ENCODE measurements at regions not wholly inside any gene's neighbourhood (a gene's known extent, or its start where the extent isn't known, plus 50 kb on each side); places are given as distances from the start of the nearest gene placed in this dataset.

DNA sequence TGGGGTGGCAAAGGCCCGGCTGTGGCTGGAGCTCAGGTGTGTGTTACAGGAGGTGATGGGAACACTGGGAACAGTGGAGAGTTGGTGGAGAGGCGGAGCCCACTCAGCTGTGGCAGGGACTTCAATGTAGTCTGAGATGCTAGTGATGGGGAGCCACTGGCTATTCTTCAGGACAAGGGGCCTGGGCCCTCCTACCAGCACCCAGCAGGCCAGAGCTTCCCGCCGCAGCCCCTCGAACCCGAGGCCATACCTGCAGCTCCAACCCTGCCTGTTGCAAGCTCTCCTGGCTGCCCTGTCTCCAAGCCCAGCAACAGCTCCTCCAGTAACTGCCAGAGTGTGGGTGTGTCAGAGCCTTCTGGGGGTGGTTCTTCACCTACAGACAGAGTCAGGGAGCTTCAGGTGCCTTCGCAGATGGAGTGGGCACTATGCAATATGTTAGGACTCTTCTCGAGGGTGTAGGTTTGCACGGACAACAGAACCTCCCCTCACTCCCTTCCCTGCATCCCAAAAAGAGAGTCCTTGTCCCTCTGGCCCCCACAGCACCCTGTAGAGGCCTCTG lies 146.2 kb upstream of the MLN start:
- no peak for ATAC-seq
- no peak overlapping the region for H3K4me2 ChIP-seq
- H3K27ac ChIP-seq = no peak overlapping the region
- TF ChIP-seq SMC3 (IDR thresholded peaks at IDR 0.05) (no peak), SREBF2 (IDR thresholded peaks at IDR 0.05) (no peak), POLR2A (IDR thresholded peaks at IDR 0.05; ENCODE audit: low read length) (no peak), TFCP2L1 (CRISPR knock-in tag; IDR thresholded peaks at IDR 0.05) (no peak), RARB (CRISPR knock-in tag; IDR thresholded peaks at IDR 0.05) (no peak), ZC3H11A (IDR thresholded peaks at IDR 0.05) (no peak), HOXB13 (CRISPR knock-in tag; IDR thresholded peaks at IDR 0.05; ENCODE audit: low read depth) (no peak), ESRRA (IDR thresholded peaks at IDR 0.05; ENCODE audit: borderline replicate concordance, low read length) (no peak), CEBPB (IDR thresholded peaks at IDR 0.05) (no peak), HOXA7 (CRISPR knock-in tag; IDR thresholded peaks at IDR 0.05) (no peak), NFE2L2 (conservative IDR thresholded peaks at IDR 0.05; ENCODE audit: low read length) (no peak), HOXB5 (CRISPR knock-in tag; IDR thresholded peaks at IDR 0.05) (no peak), CHD4 (IDR thresholded peaks at IDR 0.05; ENCODE audit: borderline replicate concordance) (no peak), GATA3 (IDR thresholded peaks at IDR 0.05; ENCODE audit: borderline replicate concordance) (no peak), FOSL2 (IDR thresholded peaks at IDR 0.05) (no peak), FOSL2 (CRISPR knock-in tag; IDR thresholded peaks at IDR 0.05) (no peak)
- TF ChIP-seq, protein P1, sequence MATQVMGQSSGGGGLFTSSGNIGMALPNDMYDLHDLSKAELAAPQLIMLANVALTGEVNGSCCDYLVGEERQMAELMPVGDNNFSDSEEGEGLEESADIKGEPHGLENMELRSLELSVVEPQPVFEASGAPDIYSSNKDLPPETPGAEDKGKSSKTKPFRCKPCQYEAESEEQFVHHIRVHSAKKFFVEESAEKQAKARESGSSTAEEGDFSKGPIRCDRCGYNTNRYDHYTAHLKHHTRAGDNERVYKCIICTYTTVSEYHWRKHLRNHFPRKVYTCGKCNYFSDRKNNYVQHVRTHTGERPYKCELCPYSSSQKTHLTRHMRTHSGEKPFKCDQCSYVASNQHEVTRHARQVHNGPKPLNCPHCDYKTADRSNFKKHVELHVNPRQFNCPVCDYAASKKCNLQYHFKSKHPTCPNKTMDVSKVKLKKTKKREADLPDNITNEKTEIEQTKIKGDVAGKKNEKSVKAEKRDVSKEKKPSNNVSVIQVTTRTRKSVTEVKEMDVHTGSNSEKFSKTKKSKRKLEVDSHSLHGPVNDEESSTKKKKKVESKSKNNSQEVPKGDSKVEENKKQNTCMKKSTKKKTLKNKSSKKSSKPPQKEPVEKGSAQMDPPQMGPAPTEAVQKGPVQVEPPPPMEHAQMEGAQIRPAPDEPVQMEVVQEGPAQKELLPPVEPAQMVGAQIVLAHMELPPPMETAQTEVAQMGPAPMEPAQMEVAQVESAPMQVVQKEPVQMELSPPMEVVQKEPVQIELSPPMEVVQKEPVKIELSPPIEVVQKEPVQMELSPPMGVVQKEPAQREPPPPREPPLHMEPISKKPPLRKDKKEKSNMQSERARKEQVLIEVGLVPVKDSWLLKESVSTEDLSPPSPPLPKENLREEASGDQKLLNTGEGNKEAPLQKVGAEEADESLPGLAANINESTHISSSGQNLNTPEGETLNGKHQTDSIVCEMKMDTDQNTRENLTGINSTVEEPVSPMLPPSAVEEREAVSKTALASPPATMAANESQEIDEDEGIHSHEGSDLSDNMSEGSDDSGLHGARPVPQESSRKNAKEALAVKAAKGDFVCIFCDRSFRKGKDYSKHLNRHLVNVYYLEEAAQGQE (IDR thresholded peaks at IDR 0.05) = no peak
- TF ChIP-seq, protein P2, sequence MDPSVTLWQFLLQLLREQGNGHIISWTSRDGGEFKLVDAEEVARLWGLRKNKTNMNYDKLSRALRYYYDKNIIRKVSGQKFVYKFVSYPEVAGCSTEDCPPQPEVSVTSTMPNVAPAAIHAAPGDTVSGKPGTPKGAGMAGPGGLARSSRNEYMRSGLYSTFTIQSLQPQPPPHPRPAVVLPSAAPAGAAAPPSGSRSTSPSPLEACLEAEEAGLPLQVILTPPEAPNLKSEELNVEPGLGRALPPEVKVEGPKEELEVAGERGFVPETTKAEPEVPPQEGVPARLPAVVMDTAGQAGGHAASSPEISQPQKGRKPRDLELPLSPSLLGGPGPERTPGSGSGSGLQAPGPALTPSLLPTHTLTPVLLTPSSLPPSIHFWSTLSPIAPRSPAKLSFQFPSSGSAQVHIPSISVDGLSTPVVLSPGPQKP (IDR thresholded peaks at IDR 0.05; ENCODE audit: low read depth, low read length) = no peak
- TF ChIP-seq, protein P3, sequence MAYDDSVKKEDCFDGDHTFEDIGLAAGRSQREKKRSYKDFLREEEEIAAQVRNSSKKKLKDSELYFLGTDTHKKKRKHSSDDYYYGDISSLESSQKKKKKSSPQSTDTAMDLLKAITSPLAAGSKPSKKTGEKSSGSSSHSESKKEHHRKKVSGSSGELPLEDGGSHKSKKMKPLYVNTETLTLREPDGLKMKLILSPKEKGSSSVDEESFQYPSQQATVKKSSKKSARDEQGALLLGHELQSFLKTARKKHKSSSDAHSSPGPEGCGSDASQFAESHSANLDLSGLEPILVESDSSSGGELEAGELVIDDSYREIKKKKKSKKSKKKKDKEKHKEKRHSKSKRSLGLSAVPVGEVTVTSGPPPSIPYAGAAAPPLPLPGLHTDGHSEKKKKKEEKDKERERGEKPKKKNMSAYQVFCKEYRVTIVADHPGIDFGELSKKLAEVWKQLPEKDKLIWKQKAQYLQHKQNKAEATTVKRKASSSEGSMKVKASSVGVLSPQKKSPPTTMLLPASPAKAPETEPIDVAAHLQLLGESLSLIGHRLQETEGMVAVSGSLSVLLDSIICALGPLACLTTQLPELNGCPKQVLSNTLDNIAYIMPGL (CRISPR knock-in tag; IDR thresholded peaks at IDR 0.05; ENCODE audit: borderline replicate concordance) = no peak
- no peak overlapping the region for H3K4me3 ChIP-seq
- WGBS (ENCODE audit: missing lambda C conversion rate) = 95% methylated on average over 5 of the region's 9 CpGs
- no peaks in the 10 kb centered on the region for H3K9me3 ChIP-seq
- FAIRE-seq = no peak
- CTCF ChIA-PET = interaction anchor here (1.0 to 1.8 kb wide), 4 partner anchors 9 to 207 kb away, joined by 3 to 8 read pairs (median 4); no protein-coding TSS in a partner anchor
- H3K4me1 ChIP-seq = no peaks in the 10 kb centered on the region
- POLR2A ChIA-PET = no interaction called here
- DNase-seq (ENCODE audit: low read depth in 1 of 2, low spot score in 1 of 2) = no peak

DNA sequence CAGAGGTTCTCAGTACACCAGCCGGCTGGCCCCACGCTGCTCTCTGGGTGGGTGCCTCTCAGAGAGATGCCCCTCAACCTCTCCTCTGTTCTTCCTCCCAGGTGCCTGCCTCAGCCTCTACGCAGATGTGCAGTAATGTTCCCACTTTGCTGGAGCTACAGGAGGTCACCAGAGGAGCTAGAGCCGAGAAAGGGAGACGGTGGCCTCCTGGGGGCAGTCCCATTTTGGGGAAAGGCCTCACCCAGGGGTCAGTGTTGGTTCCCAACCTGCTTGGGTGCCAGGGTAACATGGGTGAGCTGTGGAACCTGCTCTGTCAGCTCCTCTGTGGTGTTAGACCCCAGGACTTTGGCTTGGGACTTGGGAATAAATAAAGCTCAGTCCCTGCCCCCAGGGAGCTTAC lies 145.3 kb upstream of the MLN start:
- ChIA-PET POLR2A (no interaction called here), CTCF (interaction anchor here (1.0 to 1.8 kb wide), 4 partner anchors 10 to 205 kb away, joined by 3 to 8 read pairs (median 4); no protein-coding TSS in a partner anchor)
- no peak overlapping the region for H3K4me3 ChIP-seq
- DNase-seq (ENCODE audit: low read depth in 1 of 2, low spot score in 1 of 2) = no peak
- H3K4me1 ChIP-seq = no peaks in the 10 kb centered on the region
- WGBS (ENCODE audit: missing lambda C conversion rate) = 46% methylated on average over 3 of the region's 5 CpGs
- no peak overlapping the region for H3K4me2 ChIP-seq
- H3K9me3 ChIP-seq = no peaks in the 10 kb centered on the region
- no peak for ATAC-seq
- FAIRE-seq = no peak
- TF ChIP-seq, protein P4, sequence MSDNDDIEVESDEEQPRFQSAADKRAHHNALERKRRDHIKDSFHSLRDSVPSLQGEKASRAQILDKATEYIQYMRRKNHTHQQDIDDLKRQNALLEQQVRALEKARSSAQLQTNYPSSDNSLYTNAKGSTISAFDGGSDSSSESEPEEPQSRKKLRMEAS (IDR thresholded peaks at IDR 0.05) = no peak
- no peak for TF ChIP-seq CBX2 (IDR thresholded peaks at IDR 0.05; ENCODE audit: borderline replicate concordance, low read depth)
- TF ChIP-seq TP53 (CRISPR knock-in tag; IDR thresholded peaks at IDR 0.05) = no peak
- TF ChIP-seq, protein P5, sequence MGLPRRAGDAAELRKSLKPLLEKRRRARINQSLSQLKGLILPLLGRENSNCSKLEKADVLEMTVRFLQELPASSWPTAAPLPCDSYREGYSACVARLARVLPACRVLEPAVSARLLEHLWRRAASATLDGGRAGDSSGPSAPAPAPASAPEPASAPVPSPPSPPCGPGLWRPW (IDR thresholded peaks at IDR 0.05) = no peak
- no peak for TF ChIP-seq ZFP36 (IDR thresholded peaks at IDR 0.05; ENCODE audit: borderline replicate concordance, partially characterized antibody)
- TF ChIP-seq FOXS1 (CRISPR knock-in tag; IDR thresholded peaks at IDR 0.05) = no peak
- TF ChIP-seq ZNF302 (CRISPR knock-in tag; IDR thresholded peaks at IDR 0.05) = no peak
- no peak for TF ChIP-seq HOXA7 (CRISPR knock-in tag; IDR thresholded peaks at IDR 0.05)
- no peak for TF ChIP-seq ZC3H11A (IDR thresholded peaks at IDR 0.05)
- TF ChIP-seq, protein P6, sequence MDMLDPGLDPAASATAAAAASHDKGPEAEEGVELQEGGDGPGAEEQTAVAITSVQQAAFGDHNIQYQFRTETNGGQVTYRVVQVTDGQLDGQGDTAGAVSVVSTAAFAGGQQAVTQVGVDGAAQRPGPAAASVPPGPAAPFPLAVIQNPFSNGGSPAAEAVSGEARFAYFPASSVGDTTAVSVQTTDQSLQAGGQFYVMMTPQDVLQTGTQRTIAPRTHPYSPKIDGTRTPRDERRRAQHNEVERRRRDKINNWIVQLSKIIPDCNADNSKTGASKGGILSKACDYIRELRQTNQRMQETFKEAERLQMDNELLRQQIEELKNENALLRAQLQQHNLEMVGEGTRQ (IDR thresholded peaks at IDR 0.05) = no peak
- TF ChIP-seq, protein P7, sequence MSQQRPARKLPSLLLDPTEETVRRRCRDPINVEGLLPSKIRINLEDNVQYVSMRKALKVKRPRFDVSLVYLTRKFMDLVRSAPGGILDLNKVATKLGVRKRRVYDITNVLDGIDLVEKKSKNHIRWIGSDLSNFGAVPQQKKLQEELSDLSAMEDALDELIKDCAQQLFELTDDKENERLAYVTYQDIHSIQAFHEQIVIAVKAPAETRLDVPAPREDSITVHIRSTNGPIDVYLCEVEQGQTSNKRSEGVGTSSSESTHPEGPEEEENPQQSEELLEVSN (IDR thresholded peaks at IDR 0.05; ENCODE audit: borderline replicate concordance, low read depth) = no peak
- no peak for TF ChIP-seq EP300 (IDR thresholded peaks at IDR 0.05)
- H3K27ac ChIP-seq = no peak overlapping the region

Measured in A549 (cell line).